ENCODE measurements at regions not wholly inside any gene's neighbourhood (a gene's known extent, or its start where the extent isn't known, plus 50 kb on each side); places are given as distances from the start of the nearest gene placed in this dataset.

- no peak for TF ChIP-seq CTCF (IDR thresholded peaks at IDR 0.05)
- no peak for ATAC-seq (ENCODE audit: low FRiP score)
- DNase-seq (ENCODE audit: low spot score), result no peak
These were observed 1069.5 kb downstream of the DIAPH3 start for GRCh38 chr13:59094181-59094580.

- no peak for TF ChIP-seq CTCF (IDR thresholded peaks at IDR 0.05)
- DNase-seq (ENCODE audit: low spot score), result no peak
- no peak for ATAC-seq (ENCODE audit: low FRiP score)
These were observed 1064.3 kb downstream of the DIAPH3 start for GRCh38 chr13:59099182-59099974.

- DNase-seq (ENCODE audit: low spot score) (no peak), ATAC-seq (ENCODE audit: low FRiP score) (no peak)
- no peak for TF ChIP-seq CTCF (IDR thresholded peaks at IDR 0.05)
These were observed 1060.5 kb downstream of the DIAPH3 start for GRCh38 chr13:59103004-59103768.

GRCh38 chr13:59111751-59112171 is 1052.0 kb downstream of the DIAPH3 start:
- TF ChIP-seq CTCF (IDR thresholded peaks at IDR 0.05), result no peak
- DNase-seq (ENCODE audit: low spot score) (no peak), ATAC-seq (ENCODE audit: low FRiP score) (no peak)

GRCh38 chr13:59112221-59112718 is 1051.5 kb downstream of the DIAPH3 start:
- DNase-seq (ENCODE audit: low spot score), result no peak
- no peak for TF ChIP-seq CTCF (IDR thresholded peaks at IDR 0.05)
- peak; percentile 90 for ATAC-seq (ENCODE audit: low FRiP score)

GRCh38 chr13:59119475-59119874 is 1044.3 kb downstream of the DIAPH3 start:
- no peak for ATAC-seq (ENCODE audit: low FRiP score)
- no peak for TF ChIP-seq CTCF (IDR thresholded peaks at IDR 0.05)
- DNase-seq (ENCODE audit: low spot score), result no peak
